Nephron (organoid): ENCODE measurements at regions not wholly inside any gene's neighbourhood (a gene's known extent, or its start where the extent isn't known, plus 50 kb on each side); places are given as distances from the start of the nearest gene placed in this dataset.

ENCODE experiments used
- H3K27ac Mint-ChIP-seq, 3 experiments: 2 replicates each; pipeline ENCODE4 v1.8.0; 2020; ENCODE audit warnings: mixed read lengths in 3 of 3, mild to moderate bottlenecking in 2 of 3, moderate library complexity in 1 of 3
- H3K27me3 Mint-ChIP-seq: 2 replicates; pipeline ENCODE4 v1.8.0; 2021; ENCODE audit warnings: low read depth, mild to moderate bottlenecking, moderate library complexity, mixed read lengths
- H3K36me3 Mint-ChIP-seq: 2 replicates; pipeline ENCODE4 v1.8.0; 2020; ENCODE audit warnings: low read depth, mixed read lengths
- H3K4me1 Mint-ChIP-seq: 2 replicates; pipeline ENCODE4 v1.8.0; 2020; ENCODE audit warnings: mixed read lengths
- H3K4me3 Mint-ChIP-seq, 3 experiments: 2 replicates each; pipeline ENCODE4 v1.8.0; 2020; ENCODE audit warnings: mild to moderate bottlenecking in 3 of 3, mixed read lengths in 3 of 3, moderate library complexity in 2 of 3
- H3K9me3 Mint-ChIP-seq: 2 replicates; pipeline ENCODE4 v1.8.0; 2020; ENCODE audit warnings: mixed read lengths
- CTCF ChIP-seq, 3 experiments: fragments of 200-600 bp; sonication (generic); IDR thresholded peaks; one replicate each; pipeline ENCODE4 v1.5.0; 2021; ENCODE audit warnings: antibody characterized with exemption in 3 of 3; ENCODE audit not compliant: unreplicated experiment in 3 of 3

- no peaks in the 10 kb centered on the region for H3K36me3 Mint-ChIP-seq
- peak; percentile 22 to 26 (median 24) for TF ChIP-seq CTCF (IDR thresholded peaks at IDR 0.05; ENCODE audit: unreplicated experiment in 3 of 3)
- no peaks in the 10 kb centered on the region for H3K27me3 Mint-ChIP-seq
- H3K9me3 Mint-ChIP-seq, result no peaks in the 10 kb centered on the region
- H3K27ac Mint-ChIP-seq, result peak overlapping the region; percentile 58 to 78 (median 72)
- peaks cover 38% of the 10 kb centered on the region for H3K4me1 Mint-ChIP-seq
- no peak overlapping the region for H3K4me3 Mint-ChIP-seq
These were observed 323.5 kb downstream of the SIPA1L2 start for GRCh38 chr1:232306269-232306961.

GRCh38 chr1:232305050-232305449, 324.9 kb downstream of the SIPA1L2 start:
- no peaks in the 10 kb centered on the region for H3K27me3 Mint-ChIP-seq
- no peak overlapping the region for H3K4me3 Mint-ChIP-seq
- no peaks in the 10 kb centered on the region for H3K36me3 Mint-ChIP-seq
- no peak for TF ChIP-seq CTCF (IDR thresholded peaks at IDR 0.05; ENCODE audit: unreplicated experiment in 3 of 3)
- H3K9me3 Mint-ChIP-seq, result no peaks in the 10 kb centered on the region
- peaks cover 43% of the 10 kb centered on the region for H3K4me1 Mint-ChIP-seq
- peak overlapping the region in 1 of 3 experiments; percentile 78 for H3K27ac Mint-ChIP-seq

- Mint-ChIP-seq H3K27me3 (no peaks in the 10 kb centered on the region), H3K4me1 (peaks cover 39% of the 10 kb centered on the region), H3K9me3 (no peaks in the 10 kb centered on the region), H3K27ac (no peak overlapping the region), H3K4me3 (no peak overlapping the region), H3K36me3 (no peaks in the 10 kb centered on the region)
- TF ChIP-seq CTCF (IDR thresholded peaks at IDR 0.05; ENCODE audit: unreplicated experiment in 3 of 3), result no peak
These were observed 326.7 kb downstream of the SIPA1L2 start for GRCh38 chr1:232303222-232303620.

- H3K9me3 Mint-ChIP-seq, result no peaks in the 10 kb centered on the region
- no peak for TF ChIP-seq CTCF (IDR thresholded peaks at IDR 0.05; ENCODE audit: unreplicated experiment in 3 of 3)
- H3K27me3 Mint-ChIP-seq, result no peaks in the 10 kb centered on the region
- no peak overlapping the region for H3K4me3 Mint-ChIP-seq
- H3K4me1 Mint-ChIP-seq, result peaks cover 39% of the 10 kb centered on the region
- H3K27ac Mint-ChIP-seq, result no peak overlapping the region
- H3K36me3 Mint-ChIP-seq, result no peaks in the 10 kb centered on the region
These were observed 327.3 kb downstream of the SIPA1L2 start for GRCh38 chr1:232302376-232303221.

GRCh38 chr1:232301246-232301645, 328.7 kb downstream of the SIPA1L2 start:
- Mint-ChIP-seq H3K4me3 (no peak overlapping the region), H3K27ac (no peak overlapping the region), H3K9me3 (no peaks in the 10 kb centered on the region), H3K4me1 (peaks cover 27% of the 10 kb centered on the region), H3K27me3 (no peaks in the 10 kb centered on the region), H3K36me3 (no peaks in the 10 kb centered on the region)
- no peak for TF ChIP-seq CTCF (IDR thresholded peaks at IDR 0.05; ENCODE audit: unreplicated experiment in 3 of 3)
